K562 (cell line): ENCODE measurements at regions not wholly inside any gene's neighbourhood (a gene's known extent, or its start where the extent isn't known, plus 50 kb on each side); places are given as distances from the start of the nearest gene placed in this dataset.

Experiments used
- CTCF ChIP-seq, 3 experiments: IDR thresholded peaks in 2 of 3; conservative IDR thresholded peaks in 1 of 3; 2 replicates each; pipeline ENCODE4 v1.5.1; 2011 to 2012; ENCODE audit warnings: low read length in 3 of 3, mild to moderate bottlenecking in 3 of 3, control low read depth in 2 of 3, improper control_type of control experiment in 1 of 3, inconsistent platforms in 1 of 3, low read depth in 1 of 3, mixed read lengths in 1 of 3, moderate library complexity in 1 of 3; ENCODE audit not compliant: insufficient read depth in 2 of 3
- FOS ChIP-seq: IDR thresholded peaks from 3 replicates; pipeline ENCODE4 v1.6.1; 2011; ENCODE audit not compliant: insufficient read length; ENCODE audit errors: extremely low read depth
- MAFG ChIP-seq: fragments of 450-650 bp; conservative IDR thresholded peaks from 2 replicates; pipeline ENCODE4 v1.6.1; 2016; ENCODE audit warnings: missing genetic modification characterization, missing compliant biosample characterization
- MNT ChIP-seq, 2 experiments: fragments of 450-650 bp; conservative IDR thresholded peaks; 2 replicates each; pipeline ENCODE4 v1.6.1; 2017; ENCODE audit warnings: mild to moderate bottlenecking in 2 of 2, moderate library complexity in 2 of 2
- NFIC ChIP-seq: fragments of 450-650 bp; IDR thresholded peaks from 2 replicates; pipeline ENCODE4 v1.6.1; 2017; ENCODE audit warnings: mild to moderate bottlenecking, inconsistent platforms
- SIN3A ChIP-seq, 2 experiments: fragments of 150-350 bp in 1 of 2; IDR thresholded peaks; 2 replicates each; pipeline ENCODE4 v1.6.1; 2011 to 2016; ENCODE audit warnings: borderline replicate concordance in 2 of 2, low read depth in 2 of 2, low read length in 2 of 2, mild to moderate bottlenecking in 2 of 2, moderate library complexity in 2 of 2; ENCODE audit not compliant: control insufficient read depth in 1 of 2
- SMAD1 ChIP-seq: fragments of 150-350 bp; IDR thresholded peaks from 2 replicates; pipeline ENCODE4 v1.6.1; 2014; ENCODE audit warnings: low read length, low read depth; ENCODE audit not compliant: partially characterized antibody
- TEAD1 ChIP-seq, 2 experiments: fragments of 450-650 bp in 1 of 2; sonication (generic) in 1 of 2; formaldehyde crosslinking; IDR thresholded peaks; 2 replicates each; pipeline versions ENCODE4 v1.4.0 to v1.8.0; 2020 to 2022; ENCODE audit warnings: mild to moderate bottlenecking in 2 of 2, missing genetic modification reagents in 1 of 2
- TEAD2 ChIP-seq: fragments of 450-650 bp; IDR thresholded peaks from 2 replicates; pipeline ENCODE4 v1.6.1; 2016; ENCODE audit warnings: missing genetic modification characterization, control low read depth, missing compliant biosample characterization
- ZBTB7A ChIP-seq: IDR thresholded peaks from 2 replicates; pipeline ENCODE4 v1.6.1; 2011; ENCODE audit warnings: low read depth, mild to moderate bottlenecking, low read length, moderate library complexity, borderline replicate concordance; ENCODE audit not compliant: control insufficient read depth
- ZKSCAN8 ChIP-seq: fragments of 200-800 bp; sonication (Bioruptor generic); IDR thresholded peaks from 2 replicates; pipeline ENCODE4 v1.6.1; 2016; ENCODE audit warnings: missing genetic modification characterization, missing compliant biosample characterization
- ZNF140 ChIP-seq: fragments of 250-450 bp; sonication (Bioruptor Pico); IDR thresholded peaks from 2 replicates; pipeline ENCODE4 v1.8.0; 2021; ENCODE audit warnings: moderate library complexity, mild to moderate bottlenecking, inconsistent platforms
- ZNF644 ChIP-seq: fragments of 200-800 bp; sonication (Bioruptor generic); IDR thresholded peaks from 2 replicates; pipeline ENCODE4 v1.6.1; 2016; ENCODE audit warnings: low read depth, missing genetic modification characterization, missing compliant biosample characterization
- ZNF764 ChIP-seq: fragments of 250-450 bp; sonication (Bioruptor Pico); IDR thresholded peaks from 2 replicates; pipeline ENCODE4 v1.4.0; 2020; ENCODE audit warnings: low read depth, mild to moderate bottlenecking, moderate library complexity

GRCh38 chr3:72580246-72580756 is 267.9 kb downstream of the SHQ1 start:
- TF ChIP-seq TEAD2 (tag) = no peak
- no peak for TF ChIP-seq ZKSCAN8 (CRISPR knock-in tag)
- TF ChIP-seq SMAD1 = no peak
- TF ChIP-seq ZNF140 (CRISPR knock-in tag) = no peak
- no peak for TF ChIP-seq ZNF644 (tag)
- no peak for TF ChIP-seq ZBTB7A
- TF ChIP-seq MAFG (tag) = no peak
- TF ChIP-seq TEAD1 (CRISPR knock-in tag; IDR thresholded peaks at IDR 0.05) = no peak
- TF ChIP-seq SIN3A (IDR thresholded peaks at IDR 0.05; ENCODE audit: borderline replicate concordance in 2 of 2, control insufficient read depth in 1 of 2, low read depth in 2 of 2, low read length in 2 of 2) = no peak
- TF ChIP-seq CTCF (IDR thresholded peaks at IDR 0.05 in 2 of 3, conservative IDR thresholded peaks at IDR 0.05 in 1 of 3; ENCODE audit: insufficient read depth in 2 of 3, low read depth in 1 of 3, low read length in 3 of 3) = no peak
- TF ChIP-seq ZNF764 (CRISPR knock-in tag) = no peak
- TF ChIP-seq MNT (conservative IDR thresholded peaks at IDR 0.05) = no peak
- TF ChIP-seq FOS = no peak
- no peak for TF ChIP-seq NFIC
